ENCODE measurements at regions not wholly inside any gene's neighbourhood (a gene's known extent, or its start where the extent isn't known, plus 50 kb on each side); places are given as distances from the start of the nearest gene placed in this dataset.

- H2BK20ac ChIP-seq (ENCODE audit: low read depth, low read length), result no peak overlapping the region
- H2AFZ ChIP-seq (replicated peaks; ENCODE audit: low read length, poor library complexity), result no peak overlapping the region
- H3K14ac ChIP-seq (replicated peaks; ENCODE audit: low read depth, low read length), result no peak overlapping the region
- no CpG with 5 or more reads among the region's 3 CpGs for WGBS, 2 experiments (ENCODE audit: extremely low coverage in 2 of 2, insufficient read length in 1 of 2)
- H4K8ac ChIP-seq (ENCODE audit: low read depth in 2 of 2, low read length in 2 of 2), result no peak overlapping the region
- H3K27me3 ChIP-seq (ENCODE audit: control insufficient read depth, insufficient read depth, low read length), result no peaks in the 10 kb centered on the region
- ChIA-PET CTCF (no interaction called here), POLR2A (ENCODE audit: unreplicated experiment) (no interaction called here)
- no peak overlapping the region for H4K5ac ChIP-seq (ENCODE audit: low read depth, low read length)
- H3K79me1 ChIP-seq (ENCODE audit: low read depth in 1 of 2, low read length in 2 of 2), result no peaks in the 10 kb centered on the region
- no peak overlapping the region for H2BK120ac ChIP-seq (ENCODE audit: low read depth, low read length)
- no peak overlapping the region for H3K4me2 ChIP-seq (ENCODE audit: low read depth, low read length)
- no peak overlapping the region for H3K56ac ChIP-seq (ENCODE audit: extremely low read depth, insufficient read depth, low read length)
- dilution Hi-C loops (cut with HindIII; ENCODE audit: low sequenced_read_pairs, unreplicated experiment), result no loop called here
- no peak overlapping the region for H3K27ac ChIP-seq (ENCODE audit: insufficient read depth, low read length)
- BruUV-seq (replicated peaks), result no TSS peak
- H3K4ac ChIP-seq (ENCODE audit: low read depth, low read length), result no peak overlapping the region
- no peak overlapping the region for H4K91ac ChIP-seq (ENCODE audit: insufficient read depth, low read depth, low read length)
- H3K4me1 ChIP-seq (ENCODE audit: control insufficient read depth, insufficient read depth, low read length), result no peaks in the 10 kb centered on the region; the same call in 1 of the 2 replicates
- no peak overlapping the region for H2AK5ac ChIP-seq (ENCODE audit: low read depth, low read length)
- ATAC-seq (ENCODE audit: low read depth), result no peak
- TF ChIP-seq NFE2L2 (IDR thresholded peaks at IDR 0.05; ENCODE audit: low read depth, low read length) (peak; percentile 21; the same call in 1 of the 2 replicates), BHLHE40 (IDR thresholded peaks at IDR 0.05; ENCODE audit: low read depth, low read length) (no peak)
- H3K9ac ChIP-seq (ENCODE audit: low read depth, low read length), result no peak overlapping the region
- DNase-seq, result peak; percentile 67
- H3K18ac ChIP-seq (ENCODE audit: low read depth, low read length), result no peak overlapping the region
- in situ Hi-C loops (cut with MboI; ENCODE audit: low sequenced_read_pairs), result no loop called here
- H3K4me3 ChIP-seq (ENCODE audit: insufficient read depth, low read depth, low read length), result no peak overlapping the region
- no peaks in the 10 kb centered on the region for H4K20me1 ChIP-seq (ENCODE audit: insufficient read depth, low read length)
- no peak overlapping the region for H2AK9ac ChIP-seq (replicated peaks; ENCODE audit: low read depth, low read length, poor library complexity)
- no peaks in the 10 kb centered on the region for H3K36me3 ChIP-seq (ENCODE audit: control insufficient read depth, insufficient read depth, low read length)
- intact Hi-C loops (cut with micrococcal nuclease), result no loop called here
- no peaks in the 10 kb centered on the region for H3K9me3 ChIP-seq (ENCODE audit: control insufficient read depth, insufficient read depth, low read length)
- H3K23ac ChIP-seq (ENCODE audit: low read depth, low read length), result no peak overlapping the region
- H2BK15ac ChIP-seq (ENCODE audit: low read depth, low read length), result no peak overlapping the region
- no peak overlapping the region for H2BK5ac ChIP-seq (ENCODE audit: low read depth, low read length, poor library complexity, severe bottlenecking)
- no peaks in the 10 kb centered on the region for H3K9me1 ChIP-seq (ENCODE audit: insufficient read depth, low read length)
Measured at GRCh38 chr3:101091489-101091888, 98.3 kb upstream of the ABI3BP start.

All from IMR-90 (cell line).